DMS 273 (cell line): ENCODE measurements at regions not wholly inside any gene's neighbourhood (a gene's known extent, or its start where the extent isn't known, plus 50 kb on each side); places are given as distances from the start of the nearest gene placed in this dataset.
A peak's percentile ranks its signal among the peaks of the same experiment; 100 is the strongest.

Experiments
- DNase-seq: peaks from one replicate; lab custom pipeline; 2025; ENCODE audit not compliant: unreplicated experiment; lab: John Stamatoyannopoulos, UW

DNA sequence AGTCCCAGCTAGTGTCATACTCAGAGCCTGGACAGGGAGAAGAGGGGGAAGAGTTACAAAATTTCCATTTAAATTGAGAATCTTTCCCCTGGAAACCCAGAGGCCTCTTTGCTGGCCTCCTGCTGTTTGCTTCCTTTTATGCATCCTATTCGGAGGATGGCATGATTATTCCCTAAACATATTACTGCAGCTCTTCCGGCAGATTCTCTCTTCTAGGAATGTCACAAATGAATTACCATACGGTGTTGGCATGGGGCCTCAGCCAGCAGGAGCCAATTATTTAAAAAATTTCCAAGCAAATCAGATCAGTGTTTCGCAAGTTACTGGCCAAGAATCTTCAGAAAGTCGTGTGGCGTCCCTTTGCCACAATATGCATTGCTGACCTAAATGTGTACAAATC lies 326.7 kb upstream of the NCAM1 start:
- DNase-seq, result no peak

DNA sequence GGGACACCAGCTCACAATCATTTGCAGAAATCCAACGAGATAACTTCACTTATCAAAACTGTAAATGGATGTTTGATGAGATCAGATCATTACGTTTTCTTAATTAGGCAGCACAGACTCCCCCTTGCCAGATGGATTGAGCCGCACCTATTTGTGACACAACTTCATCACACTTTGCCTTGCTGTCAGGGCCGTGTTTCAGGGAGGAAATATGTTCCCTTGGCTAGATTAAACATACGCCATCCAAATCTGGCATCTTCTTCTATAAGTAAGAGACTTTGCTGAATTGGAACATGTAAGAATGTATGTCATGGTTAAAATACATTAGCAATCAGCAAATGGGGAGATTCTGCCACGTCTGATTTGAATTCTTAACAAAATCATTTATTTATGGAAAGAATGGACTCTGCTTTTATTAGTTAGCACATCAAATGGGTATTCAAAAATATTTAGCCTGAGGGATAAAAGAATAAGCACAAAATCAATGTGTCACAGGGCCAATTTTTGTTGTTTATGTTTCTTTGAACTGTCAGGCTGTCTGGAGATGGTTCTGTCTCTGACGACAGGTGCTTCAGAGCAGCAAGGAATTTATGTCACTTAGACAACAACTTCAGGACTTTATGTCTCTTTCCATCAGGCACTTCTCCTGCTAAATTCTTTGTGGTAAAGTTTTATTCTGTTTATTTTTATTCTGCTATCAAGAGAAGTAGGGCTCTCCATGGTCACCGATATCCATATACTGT lies 326.1 kb upstream of the NCAM1 start:
- no peak for DNase-seq

DNA sequence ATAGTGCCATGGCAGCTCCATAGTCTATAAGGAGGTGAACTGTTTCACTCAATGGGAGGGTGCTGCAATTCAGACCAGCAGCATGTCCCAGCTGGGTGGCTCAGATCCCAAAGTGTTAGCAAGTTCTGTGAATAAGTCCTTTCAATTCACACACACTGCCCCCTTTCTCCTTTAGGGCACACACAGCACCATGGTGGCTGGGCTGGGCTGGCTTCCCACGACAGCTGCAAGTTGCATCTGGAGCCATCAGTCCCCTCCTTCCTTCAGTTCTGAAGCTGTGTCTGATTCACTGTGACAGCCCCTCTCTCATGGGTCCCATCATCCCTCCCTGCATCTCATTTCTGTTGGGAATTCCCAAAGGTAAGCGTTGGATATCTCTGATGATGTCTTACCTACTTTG lies 324.1 kb upstream of the NCAM1 start:
- no peak for DNase-seq

DNA sequence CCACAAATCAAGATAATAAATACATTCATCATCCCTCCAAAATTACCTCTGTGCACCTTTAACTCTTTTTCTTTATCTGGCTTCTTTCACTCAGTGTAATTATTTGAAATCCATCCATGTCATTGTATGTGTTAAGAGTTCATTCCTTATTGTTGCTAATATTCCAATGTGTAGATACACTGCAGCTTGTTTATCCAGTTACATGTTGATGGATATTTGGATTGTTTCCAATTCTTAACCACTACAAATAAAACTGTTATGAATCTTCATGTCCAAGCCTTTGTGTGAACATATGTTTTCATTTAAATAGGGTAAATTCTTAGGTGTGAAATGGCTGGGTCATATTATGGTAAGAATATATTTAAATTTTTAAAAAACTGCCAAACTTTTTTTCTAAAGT lies 323.3 kb upstream of the NCAM1 start:
- DNase-seq, result no peak

DNA sequence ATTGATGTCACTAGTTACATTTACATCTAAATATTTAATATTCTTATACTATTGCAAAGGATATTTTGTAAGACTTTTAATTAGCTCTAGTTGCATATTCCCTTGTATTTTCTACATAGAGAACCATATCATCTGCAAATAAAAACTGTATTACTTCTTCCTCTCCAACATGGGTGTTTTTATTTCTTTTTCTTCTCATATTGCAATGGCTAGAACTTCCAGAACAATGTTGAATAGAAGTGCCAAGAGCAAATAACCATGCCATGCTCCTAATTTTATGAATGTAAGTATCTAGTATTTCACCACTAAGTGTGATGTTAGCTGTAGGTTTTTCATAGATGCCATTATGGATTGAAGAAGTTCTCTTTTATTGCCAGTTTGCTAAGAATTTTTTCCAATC lies 321.8 kb upstream of the NCAM1 start:
- DNase-seq, result no peak

DNA sequence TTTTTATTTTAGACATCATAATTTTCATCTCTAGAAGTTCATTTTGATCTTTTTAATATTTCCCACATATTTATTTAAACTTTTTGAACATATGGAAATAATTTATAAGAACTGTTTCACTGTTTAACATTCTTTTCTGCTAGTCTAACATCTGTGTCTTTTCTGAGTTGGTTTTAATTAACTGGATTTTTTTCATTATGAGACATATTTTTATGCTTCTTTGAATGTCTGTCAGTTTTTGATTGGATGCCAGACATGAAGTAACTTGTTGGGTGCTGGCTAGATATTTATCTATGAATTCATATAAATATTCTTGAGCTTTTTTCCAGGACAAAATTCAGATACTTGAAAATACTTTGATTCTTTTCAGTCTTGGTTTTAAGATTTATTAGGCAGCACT lies 317.8 kb upstream of the NCAM1 start:
- DNase-seq, result no peak

DNA sequence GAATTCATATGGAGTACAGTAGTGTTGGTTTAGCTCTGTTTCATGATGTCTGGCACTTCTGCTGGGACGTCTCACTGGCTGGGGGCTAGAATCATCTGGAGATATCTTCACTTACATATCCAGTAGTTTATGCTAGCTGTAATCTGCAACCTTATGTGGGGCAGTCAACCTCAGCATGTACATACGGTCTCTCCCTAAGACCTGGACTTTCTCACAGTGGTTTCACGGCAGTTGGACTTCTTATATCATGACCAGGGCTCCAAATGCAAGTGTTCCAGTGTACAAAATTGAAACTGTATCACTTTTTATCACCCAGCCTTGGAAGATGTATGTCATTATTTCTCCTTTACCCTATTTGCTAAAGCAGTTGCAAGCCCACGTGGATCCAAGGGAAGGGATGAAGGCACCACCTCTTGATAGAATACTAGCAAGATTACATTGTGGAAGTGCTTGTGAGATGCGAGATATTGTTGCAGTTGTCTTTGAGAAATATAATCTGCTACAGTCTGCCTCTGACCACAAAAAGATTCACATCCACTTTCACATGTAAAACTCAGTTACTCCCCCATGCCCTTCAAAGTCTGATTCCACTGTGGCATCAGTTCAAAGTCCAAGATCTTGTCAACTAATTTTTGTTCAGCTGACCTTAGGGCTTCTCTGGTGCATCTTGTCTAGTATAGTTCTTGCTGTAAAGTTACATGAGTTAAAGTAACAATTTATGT lies 316.6 kb upstream of the NCAM1 start:
- no peak for DNase-seq

DNA sequence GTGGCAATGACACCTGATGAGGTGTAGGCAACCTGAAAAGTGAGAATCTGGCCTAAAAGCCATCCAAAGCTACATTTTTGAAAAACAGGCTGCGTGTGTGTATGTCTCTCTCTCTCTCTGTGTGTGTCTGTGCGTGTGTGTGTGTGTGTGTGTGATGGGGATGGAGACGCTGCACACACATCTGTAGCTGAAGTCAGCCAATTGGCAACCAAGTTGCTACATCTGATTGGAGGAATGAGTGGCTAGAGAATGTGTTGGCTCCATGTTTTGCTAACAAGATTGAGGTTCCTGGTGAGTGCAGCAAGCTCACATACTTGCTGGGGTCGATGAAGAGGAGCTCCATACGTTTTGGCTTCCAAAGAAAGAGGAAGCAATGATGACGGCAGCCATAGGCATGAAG lies 311.4 kb upstream of the NCAM1 start:
- no peak for DNase-seq

DNA sequence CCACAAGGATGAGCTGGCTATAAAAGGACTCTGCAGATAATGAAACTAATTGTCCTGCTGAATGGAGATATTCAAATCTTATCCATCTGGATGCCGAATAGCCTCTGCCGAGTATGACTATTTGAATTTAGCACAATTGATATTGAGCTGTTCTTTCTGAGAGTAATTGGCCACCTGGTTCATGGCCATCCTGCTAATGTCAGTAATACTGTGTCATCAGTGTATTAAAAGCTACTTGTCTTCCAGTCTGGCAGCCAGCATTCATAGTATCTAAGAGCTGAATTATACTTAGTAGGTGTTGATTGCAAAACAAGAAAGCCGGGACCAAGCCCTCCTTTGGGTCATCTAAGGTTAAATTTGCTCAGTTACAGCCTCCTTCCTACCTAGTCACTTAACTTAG lies 310.7 kb upstream of the NCAM1 start:
- DNase-seq, result no peak

DNA sequence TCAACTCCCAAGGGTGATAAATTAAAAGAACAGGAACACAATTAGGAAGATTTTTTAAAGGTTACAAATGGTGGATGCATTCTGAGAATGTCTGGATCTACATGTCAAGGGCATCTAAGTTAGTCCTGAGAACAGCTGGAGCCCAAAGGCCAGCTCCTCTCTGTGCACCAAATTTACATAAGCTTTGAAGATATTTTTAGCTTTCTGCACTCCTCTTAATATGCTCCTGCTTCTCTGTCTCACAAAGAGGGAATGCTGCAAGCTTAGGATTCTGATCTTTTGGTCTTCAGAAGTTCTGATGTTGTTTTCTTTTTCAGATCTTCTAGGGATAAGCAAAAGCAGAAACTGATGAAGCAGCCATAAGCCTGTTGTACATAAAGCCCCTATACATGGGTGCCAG lies 309.8 kb upstream of the NCAM1 start:
- DNase-seq, result peak; percentile 2

DNA sequence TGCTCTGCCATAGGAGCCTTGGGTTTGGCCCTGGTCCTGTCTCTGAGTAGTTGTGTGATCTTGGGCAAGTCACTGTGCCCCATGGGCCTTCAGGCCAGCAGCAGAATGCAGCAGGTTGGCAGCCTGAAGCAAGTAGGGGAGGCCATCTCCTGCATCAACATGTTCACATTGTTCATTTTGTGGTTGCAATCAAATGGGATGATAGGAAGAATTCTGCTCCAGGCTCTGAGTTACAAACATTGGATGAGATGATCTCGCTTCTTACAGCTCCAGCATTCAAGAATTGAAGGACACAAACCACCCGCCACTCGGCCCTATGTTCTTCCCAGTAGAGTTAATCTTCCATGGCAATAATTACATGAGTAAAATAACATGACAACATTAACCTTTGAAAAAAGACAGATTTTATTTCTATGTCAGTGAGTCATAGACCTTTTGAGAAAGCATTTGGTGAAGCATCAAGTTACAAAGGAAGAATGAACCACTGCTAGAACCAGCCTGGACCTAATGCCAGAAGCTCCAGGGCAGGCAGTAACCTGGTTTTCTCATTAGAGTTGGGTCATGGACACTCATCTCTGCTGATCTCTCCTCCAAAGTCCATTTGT lies 308.3 kb upstream of the NCAM1 start:
- no peak for DNase-seq

DNA sequence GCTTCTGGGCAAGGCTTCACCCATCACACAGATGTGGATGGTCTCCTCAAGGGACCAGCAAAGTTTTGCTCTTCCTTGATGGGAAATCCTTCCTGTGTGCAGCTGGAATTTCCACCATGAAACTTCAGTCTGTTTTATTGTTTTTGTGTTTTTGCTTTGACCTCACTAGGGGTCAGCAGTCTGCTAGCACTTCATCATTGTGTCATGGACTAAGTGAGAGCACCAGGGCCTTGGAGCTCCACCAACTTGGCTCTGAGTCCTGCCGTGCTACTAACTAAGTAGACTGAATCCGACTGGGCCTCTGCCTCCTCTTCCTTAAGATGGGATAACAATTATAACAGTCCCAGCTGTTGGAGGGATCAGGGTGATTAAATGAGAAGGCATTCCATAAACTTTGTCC lies 305.8 kb upstream of the NCAM1 start:
- DNase-seq, result peak; percentile 18

DNA sequence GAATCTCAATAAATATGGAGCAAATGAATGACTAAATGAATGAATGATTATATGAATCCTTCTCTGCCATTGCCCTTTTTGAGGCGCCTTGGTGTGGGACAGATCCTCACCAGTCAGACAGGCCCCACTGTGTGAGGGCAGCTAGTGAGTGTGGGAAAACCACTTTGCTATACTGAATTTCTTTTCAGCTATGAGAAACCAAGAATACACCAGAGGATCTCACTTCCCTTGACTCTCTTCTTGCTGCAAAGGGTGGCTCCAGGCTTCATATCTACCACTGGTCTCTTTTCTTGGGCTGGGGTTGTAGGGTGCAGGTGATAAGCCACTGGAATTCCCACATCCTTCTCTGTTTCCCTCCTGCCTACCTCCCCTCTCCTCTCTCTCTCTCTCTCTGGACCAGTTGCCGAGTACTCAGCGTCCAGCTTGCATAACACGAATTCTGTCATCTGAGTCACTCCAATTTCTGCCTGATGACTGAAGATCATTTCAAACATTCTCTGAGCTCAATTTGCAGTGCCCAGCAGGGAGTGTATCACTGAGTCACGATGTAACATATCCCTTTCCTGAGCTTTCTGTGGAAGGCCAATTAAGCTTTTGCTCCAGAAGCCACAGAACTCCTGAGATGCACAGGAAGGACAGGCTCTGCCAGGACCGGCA lies 304.3 kb upstream of the NCAM1 start:
- no peak for DNase-seq

DNA sequence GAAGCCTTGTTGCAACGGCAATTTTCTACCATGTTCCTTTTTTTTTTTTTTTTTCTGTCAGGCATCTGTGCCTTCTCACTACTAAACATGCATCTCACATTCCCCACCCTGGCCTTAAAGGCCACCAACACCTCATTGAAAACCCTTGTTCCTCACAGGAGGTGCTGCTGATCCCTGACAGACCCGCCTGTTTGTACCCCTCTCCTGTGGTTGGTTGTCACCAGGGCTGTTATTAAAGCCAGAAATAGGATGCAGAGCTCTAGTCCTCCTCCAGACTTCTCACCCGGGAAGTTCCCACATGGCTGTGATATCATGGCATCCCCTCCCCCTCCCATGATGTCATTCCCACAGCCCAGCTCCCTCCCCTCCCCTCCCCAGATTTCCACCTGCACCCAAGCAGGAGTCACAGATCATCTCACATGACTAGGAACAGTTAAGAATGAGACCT lies 302.8 kb upstream of the NCAM1 start:
- DNase-seq, result no peak

DNA sequence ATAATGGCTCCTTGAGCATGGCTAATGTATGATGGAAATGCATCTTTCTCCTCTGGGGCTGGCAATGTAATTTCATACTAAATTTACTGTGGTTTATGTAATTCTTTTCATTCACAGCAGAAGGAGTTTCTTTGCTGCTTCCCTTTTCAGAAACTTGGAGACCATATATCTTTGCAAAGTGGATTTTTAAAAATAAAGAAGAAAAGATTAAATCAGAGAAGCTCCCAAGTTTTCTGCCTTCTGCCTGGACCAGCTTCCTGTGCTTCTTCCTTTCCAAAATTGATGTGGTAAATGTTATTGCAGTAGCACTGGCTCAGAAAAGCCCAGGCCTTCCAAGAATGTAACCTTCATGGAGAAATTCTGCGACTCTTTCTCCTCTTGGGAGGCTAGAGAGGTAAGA lies 300.1 kb upstream of the NCAM1 start:
- DNase-seq, result no peak

DNA sequence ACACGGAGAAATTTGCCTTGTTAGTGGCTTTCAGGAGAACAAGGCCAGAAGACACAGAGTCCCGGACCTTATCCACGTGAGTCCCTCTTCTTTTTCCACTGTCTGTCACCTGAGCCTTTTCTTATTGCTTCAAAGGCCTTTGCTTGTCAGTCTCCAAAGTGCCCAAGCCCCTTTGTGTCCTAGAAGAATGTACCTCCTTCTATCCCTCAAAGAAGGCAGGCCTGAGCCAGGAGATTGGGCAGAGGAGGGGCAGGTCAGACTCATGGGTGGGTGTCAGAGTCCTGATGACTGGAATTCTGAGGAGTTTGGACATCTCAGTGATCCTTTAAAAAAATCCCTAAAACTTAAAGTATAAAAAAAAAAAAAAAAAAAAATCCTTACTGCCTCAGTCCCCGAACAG lies 299.6 kb upstream of the NCAM1 start:
- no peak for DNase-seq

DNA sequence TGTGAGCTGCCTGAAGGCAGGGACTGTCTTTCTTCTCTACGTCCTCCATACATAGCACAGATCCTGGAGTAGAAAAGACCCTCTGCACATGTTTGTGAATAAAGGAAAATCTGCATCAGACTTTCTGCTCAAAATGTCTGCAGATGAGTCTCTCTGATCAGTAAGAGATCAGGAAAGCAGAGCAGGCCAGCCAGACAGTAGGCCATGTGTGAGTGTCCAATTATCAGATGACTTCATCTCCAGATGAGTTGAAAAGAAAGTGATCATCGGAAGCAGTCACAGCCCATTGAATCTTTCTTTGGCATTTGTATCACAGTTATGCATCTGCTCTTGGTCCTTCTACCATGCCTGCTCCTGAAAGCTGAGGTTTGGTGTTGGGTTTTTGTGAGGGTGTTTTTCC lies 298.7 kb upstream of the NCAM1 start:
- no peak for DNase-seq

DNA sequence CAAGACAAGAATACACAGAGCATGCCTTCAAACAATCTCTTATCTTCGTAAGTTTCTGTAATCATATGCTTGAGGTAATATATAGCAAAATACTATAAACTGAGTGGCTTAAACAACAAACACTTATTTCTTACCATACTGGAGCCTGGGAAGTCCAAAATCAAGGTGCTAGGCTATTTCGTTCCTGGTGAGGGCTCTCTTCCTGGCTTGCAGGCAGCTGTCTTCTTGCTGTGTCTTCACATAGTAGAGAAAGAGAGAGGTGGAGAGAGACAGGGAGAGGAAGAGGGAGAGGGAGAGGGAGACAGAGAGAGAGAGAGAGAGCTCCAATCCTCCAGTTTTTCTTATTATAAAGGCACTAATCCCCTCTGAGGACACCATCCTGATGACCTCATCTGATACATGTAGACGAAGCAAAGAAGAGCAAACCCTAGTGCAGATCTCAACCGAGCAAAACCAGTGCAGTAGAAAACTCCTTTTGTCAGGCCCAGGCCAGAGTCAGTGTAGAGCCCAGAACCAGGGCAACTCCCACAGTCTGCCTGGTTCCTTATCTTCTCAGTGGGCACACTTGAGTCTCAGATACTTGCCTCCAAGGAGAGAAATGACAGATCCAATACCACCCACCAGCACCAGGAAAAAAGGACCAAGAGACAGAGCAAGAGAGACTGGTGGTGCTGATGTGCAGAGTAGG lies 297.1 kb upstream of the NCAM1 start:
- no peak for DNase-seq

DNA sequence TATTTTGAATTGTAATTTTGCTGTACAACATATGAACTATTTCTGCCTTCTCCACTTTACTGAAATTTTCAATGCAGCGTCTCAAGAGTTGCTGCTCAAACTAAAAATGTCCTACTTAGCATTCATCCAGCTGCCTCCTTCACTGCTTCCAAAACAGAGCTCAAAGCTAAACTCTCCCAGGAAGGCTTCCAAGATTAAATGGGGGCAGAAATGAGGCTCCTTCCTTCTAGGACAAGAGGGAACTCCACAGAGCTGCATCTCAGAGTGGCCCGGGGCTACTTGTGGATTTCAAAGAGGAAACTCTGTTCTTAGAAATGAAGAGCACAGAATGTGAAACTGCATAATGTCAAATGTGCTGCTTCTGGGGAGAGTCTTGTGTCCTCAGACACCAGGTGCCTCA lies 295.9 kb upstream of the NCAM1 start:
- DNase-seq, result no peak

DNA sequence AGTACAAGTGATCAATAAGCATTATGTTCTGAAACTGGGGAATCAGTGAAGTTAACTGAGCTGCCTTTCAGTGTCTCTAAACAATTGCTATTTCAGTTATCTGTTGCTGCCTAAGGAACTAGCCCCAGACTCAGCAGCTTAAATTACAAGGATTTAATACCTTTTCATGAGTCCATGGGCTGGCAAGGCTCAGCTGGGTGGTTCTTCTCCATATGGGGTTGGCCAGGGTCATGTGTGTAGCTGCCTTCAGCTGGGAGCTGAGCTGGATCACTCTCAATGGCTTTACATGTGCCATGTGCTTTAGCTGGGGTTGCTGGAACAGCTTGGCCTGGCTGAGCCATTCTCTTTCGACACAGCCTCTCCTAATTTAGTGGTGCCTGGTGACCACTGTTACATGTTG lies 295.0 kb upstream of the NCAM1 start:
- DNase-seq, result no peak

DNA sequence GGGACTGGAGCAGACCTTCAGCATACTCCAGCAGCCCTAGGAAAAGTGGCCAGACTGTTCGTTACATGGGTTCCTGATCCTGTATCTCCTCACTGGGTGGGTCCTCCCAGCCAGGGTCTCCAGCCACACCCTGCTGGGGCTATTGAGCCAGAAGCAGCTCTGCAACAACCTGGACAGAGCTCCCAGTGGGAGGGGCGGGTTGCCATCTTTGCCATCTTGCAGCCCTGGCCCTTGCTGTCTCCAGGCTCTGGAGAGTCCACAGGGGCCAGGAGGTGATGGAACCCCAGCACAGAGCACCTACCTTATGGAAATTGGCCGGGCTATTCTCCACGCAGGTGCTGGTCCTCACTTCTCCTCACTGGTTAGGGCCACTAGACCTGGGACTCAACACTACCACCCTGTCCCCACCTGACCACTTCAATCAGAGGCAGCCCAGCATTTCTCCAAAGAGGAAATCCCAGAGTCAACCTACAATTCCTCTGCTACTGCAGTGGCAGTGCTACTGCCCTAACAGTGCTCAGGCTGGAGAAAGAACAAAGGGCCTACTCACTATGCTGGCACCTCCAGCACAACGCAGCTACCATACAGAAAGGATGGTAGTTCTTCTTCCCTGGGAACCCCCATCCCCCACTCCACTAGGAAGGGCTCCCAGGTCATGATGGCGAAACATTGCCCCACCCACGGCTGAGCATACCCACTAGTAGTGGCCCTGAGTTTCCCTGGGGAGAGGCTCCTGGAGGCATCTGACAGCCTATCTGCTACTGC lies 290.2 kb upstream of the NCAM1 start:
- DNase-seq, result no peak
